ENCODE measurements at regions not wholly inside any gene's neighbourhood (a gene's known extent, or its start where the extent isn't known, plus 50 kb on each side); places are given as distances from the start of the nearest gene placed in this dataset.

DNA sequence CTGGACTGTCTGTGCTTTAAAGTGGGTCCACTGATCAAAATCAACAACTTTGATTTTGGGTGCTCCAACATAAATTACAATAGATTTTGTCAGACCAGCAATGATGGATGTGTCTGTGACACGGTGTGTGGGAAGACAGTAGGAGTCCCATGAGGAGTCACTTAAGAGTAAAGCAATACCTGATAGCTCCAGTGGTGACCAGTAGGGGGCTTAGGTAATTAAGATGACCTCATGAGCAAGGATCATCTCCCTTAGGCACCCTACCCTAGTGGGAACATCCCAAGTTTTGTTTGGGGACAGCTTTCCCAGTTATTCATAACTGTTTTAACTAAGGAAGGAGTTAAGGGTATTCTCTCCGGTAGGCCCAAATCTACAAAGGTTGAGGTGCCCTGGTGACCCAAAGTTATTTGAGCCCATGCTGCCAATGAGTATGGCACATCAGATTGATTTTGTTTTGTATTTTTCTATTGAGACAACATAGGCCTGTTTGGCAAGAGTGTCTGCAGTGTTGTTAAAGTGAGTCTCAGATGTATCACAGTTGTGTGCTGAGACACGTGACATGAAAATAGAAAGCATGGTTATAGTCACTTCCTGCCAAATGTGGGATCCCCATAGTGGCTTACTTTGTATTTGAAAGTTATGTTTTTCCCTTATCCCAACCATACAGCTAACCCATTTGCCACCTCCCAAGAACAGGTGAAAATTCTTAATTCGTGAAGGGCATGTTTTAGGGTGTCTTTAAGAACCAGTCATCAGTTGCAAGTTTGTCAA is 1337.6 kb upstream of the SLC39A10 start:
- Histone ChIP-seq H3K36me3 (no peaks in the 10 kb centered on the region), H3K27ac (no peak overlapping the region), H3K9me3 (no peaks in the 10 kb centered on the region), H3K4me1 (no peaks in the 10 kb centered on the region), H3K27me3 (no peaks in the 10 kb centered on the region), H3K4me3 (no peak overlapping the region)
- no peak for DNase-seq
- intact Hi-C loops (cut with DNase I): no loop called here
- TF ChIP-seq EP300 (IDR thresholded peaks at IDR 0.05) (no peak), POLR2AphosphoS5 (IDR thresholded peaks at IDR 0.05) (no peak), POLR2A (IDR thresholded peaks at IDR 0.05) (no peak)
- TF ChIP-seq, protein P1, sequence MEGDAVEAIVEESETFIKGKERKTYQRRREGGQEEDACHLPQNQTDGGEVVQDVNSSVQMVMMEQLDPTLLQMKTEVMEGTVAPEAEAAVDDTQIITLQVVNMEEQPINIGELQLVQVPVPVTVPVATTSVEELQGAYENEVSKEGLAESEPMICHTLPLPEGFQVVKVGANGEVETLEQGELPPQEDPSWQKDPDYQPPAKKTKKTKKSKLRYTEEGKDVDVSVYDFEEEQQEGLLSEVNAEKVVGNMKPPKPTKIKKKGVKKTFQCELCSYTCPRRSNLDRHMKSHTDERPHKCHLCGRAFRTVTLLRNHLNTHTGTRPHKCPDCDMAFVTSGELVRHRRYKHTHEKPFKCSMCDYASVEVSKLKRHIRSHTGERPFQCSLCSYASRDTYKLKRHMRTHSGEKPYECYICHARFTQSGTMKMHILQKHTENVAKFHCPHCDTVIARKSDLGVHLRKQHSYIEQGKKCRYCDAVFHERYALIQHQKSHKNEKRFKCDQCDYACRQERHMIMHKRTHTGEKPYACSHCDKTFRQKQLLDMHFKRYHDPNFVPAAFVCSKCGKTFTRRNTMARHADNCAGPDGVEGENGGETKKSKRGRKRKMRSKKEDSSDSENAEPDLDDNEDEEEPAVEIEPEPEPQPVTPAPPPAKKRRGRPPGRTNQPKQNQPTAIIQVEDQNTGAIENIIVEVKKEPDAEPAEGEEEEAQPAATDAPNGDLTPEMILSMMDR (IDR thresholded peaks at IDR 0.05): no peak
- WGBS, 2 donors: 85 to 89% methylated on average over 4 of the region's 4 CpGs

DNA sequence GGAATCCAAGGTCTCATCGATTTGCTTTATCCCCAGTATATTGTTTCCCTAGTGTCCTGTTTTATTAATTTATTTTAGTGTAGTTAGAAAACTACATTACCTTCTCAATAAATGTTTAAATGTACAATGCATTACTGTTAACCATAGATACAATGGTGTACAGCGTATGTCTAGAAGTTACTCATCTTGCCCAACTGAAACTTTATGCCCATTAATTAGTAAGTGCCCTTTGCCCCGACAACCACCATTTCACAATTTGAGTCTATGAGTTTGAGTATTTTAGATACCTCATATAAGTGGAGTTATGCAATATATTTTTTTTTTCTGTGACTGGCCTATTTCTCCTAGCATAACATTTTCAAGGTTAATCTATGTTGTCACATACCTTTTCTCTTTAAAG is 1343.0 kb upstream of the SLC39A10 start:
- Histone ChIP-seq H3K9me3 (no peaks in the 10 kb centered on the region), H3K4me3 (no peak overlapping the region), H3K27ac (no peak overlapping the region), H3K36me3 (no peaks in the 10 kb centered on the region), H3K27me3 (no peaks in the 10 kb centered on the region), H3K4me1 (no peaks in the 10 kb centered on the region)
- no peak for TF ChIP-seq POLR2A (IDR thresholded peaks at IDR 0.05)
- 94 to 95% methylated on average over 3 of the region's 3 CpGs for WGBS, 2 donors
- DNase-seq: no peak
- intact Hi-C loops (cut with DNase I): no loop called here

DNA sequence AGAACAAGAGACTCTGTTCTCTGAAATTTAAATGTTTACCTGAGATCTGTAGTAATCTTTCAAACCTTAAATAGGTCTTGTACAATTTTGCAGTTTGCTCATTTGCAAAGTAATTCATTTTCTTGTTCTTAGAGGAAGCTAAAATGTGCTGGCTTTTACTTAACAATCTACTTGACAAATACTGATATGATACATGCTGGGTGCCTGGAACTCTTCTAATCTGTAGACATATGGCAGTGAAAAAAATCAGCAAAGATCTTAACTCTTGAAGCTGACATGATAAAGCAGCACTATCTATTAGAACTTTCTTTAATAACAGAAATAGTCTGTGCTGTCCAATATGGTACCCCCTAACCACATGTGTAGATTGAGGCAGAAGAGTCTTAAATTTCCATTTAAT is 1352.8 kb upstream of the SLC39A10 start:
- H3K27me3 ChIP-seq: no peaks in the 10 kb centered on the region
- H3K4me3 ChIP-seq: no peak overlapping the region
- no peaks in the 10 kb centered on the region for H3K36me3 ChIP-seq
- DNase-seq: no peak
- no peaks in the 10 kb centered on the region for H3K9me3 ChIP-seq
- peaks cover 0 to 10% (median 0%) of the 10 kb centered on the region in 4 donors for H3K4me1 ChIP-seq
- intact Hi-C loops (cut with DNase I): no loop called here
- TF ChIP-seq POLR2A (IDR thresholded peaks at IDR 0.05) (no peak), POLR2AphosphoS5 (IDR thresholded peaks at IDR 0.05) (no peak), EP300 (IDR thresholded peaks at IDR 0.05) (no peak)
- TF ChIP-seq, protein P1 (IDR thresholded peaks at IDR 0.05): no peak
- no peak overlapping the region for H3K27ac ChIP-seq

DNA sequence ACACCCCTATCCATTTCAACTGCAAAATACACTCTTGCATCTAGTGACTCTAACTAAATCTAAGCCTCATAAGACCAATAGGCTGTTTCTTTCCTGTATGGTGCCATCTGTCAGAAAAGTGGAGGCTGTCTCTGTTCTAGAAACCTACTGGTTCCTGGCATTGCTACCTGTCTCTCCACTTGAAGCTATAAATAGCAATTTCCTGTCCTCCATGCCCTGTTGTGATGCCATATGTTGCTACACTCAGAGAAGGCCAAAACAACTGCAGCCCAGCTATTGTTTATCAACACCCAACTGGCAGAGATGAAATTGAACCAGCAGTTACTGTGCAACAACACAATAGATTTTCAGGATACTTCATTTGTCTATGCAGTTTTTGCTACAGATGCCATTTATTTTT is 1355.1 kb upstream of the SLC39A10 start:
- H3K4me3 ChIP-seq: no peak overlapping the region
- H3K9me3 ChIP-seq: no peaks in the 10 kb centered on the region
- H3K27me3 ChIP-seq: no peaks in the 10 kb centered on the region
- TF ChIP-seq, protein P1 (IDR thresholded peaks at IDR 0.05): no peak
- TF ChIP-seq POLR2A (IDR thresholded peaks at IDR 0.05): no peak
- TF ChIP-seq EP300 (IDR thresholded peaks at IDR 0.05): no peak
- no peak for TF ChIP-seq POLR2AphosphoS5 (IDR thresholded peaks at IDR 0.05)
- peaks cover 0 to 8% (median 0%) of the 10 kb centered on the region in 4 donors for H3K4me1 ChIP-seq
- H3K36me3 ChIP-seq: no peaks in the 10 kb centered on the region
- no peak for DNase-seq
- H3K27ac ChIP-seq: no peak overlapping the region
- intact Hi-C loops (cut with DNase I): no loop called here

DNA sequence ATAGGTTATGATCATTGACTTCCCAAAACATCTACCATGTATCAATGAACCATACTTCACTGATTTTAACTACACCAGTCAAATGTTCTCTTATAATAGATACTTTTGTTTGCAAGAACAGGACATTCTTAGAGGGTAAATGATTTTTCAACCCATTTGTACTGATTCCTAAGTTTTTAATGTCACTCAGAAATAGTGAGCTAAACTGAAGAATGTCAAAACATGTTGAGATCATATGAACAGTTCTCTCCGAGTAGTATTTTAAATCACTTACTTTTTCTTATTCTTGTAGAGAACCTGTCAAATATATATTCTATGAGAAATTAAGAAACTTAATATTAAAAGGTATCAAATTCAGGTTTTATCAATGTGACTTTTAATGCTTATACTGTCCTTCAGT is 1362.9 kb upstream of the SLC39A10 start:
- H3K4me3 ChIP-seq: no peak overlapping the region
- H3K27me3 ChIP-seq: no peaks in the 10 kb centered on the region
- TF ChIP-seq, protein P1 (IDR thresholded peaks at IDR 0.05): no peak
- TF ChIP-seq EP300 (IDR thresholded peaks at IDR 0.05): no peak
- no peak for TF ChIP-seq POLR2AphosphoS5 (IDR thresholded peaks at IDR 0.05)
- TF ChIP-seq POLR2A (IDR thresholded peaks at IDR 0.05): no peak
- 86 to 93% methylated on average over 1 of the region's 1 CpG for WGBS, 2 donors
- H3K9me3 ChIP-seq: no peaks in the 10 kb centered on the region
- H3K36me3 ChIP-seq: no peaks in the 10 kb centered on the region
- no peak for DNase-seq
- H3K27ac ChIP-seq: no peak overlapping the region
- intact Hi-C loops (cut with DNase I): no loop called here
- H3K4me1 ChIP-seq: no peaks in the 10 kb centered on the region

All from sigmoid colon (tissue), 6 donors.